Sigmoid colon (tissue), 6 donors: ENCODE measurements at regions not wholly inside any gene's neighbourhood (a gene's known extent, or its start where the extent isn't known, plus 50 kb on each side); places are given as distances from the start of the nearest gene placed in this dataset.

Experiments
- DNase-seq: peaks from one replicate; pipeline ENCODE4 v3.0.0-alpha.2; 2019
- H3K27ac ChIP-seq, 4 donors: fragments of 200-600 bp; sonication (generic); one replicate each; pipeline ENCODE4 v1.5.1; 2016 to 2019; ENCODE audit warnings: mild to moderate bottlenecking in 1 of 4
- H3K27me3 ChIP-seq, 3 donors: fragments of 200-600 bp; sonication (generic); one replicate each; pipeline ENCODE4 v1.5.1; 2019; ENCODE audit warnings: mild to moderate bottlenecking in 1 of 3
- H3K36me3 ChIP-seq, 4 donors: fragments of 200-600 bp; sonication (generic); one replicate each; pipeline ENCODE4 v1.5.1; 2016 to 2019
- H3K4me1 ChIP-seq, 4 donors: fragments of 200-600 bp; sonication (generic); one replicate each; pipeline ENCODE4 v1.5.1; 2017 to 2019
- H3K4me3 ChIP-seq, 4 donors: fragments of 200-600 bp; sonication (generic); one replicate each; pipeline ENCODE4 v1.5.1; 2017 to 2019; ENCODE audit warnings: mild to moderate bottlenecking in 2 of 4, moderate library complexity in 1 of 4
- H3K9me3 ChIP-seq, 4 donors: fragments of 200-600 bp in 3 of 4; sonication (generic) in 3 of 4; one replicate each; pipeline versions ENCODE4 v1.5.1 to v1.6.1; 2013 to 2019
- EP300 ChIP-seq, 4 donors: sonication (generic); formaldehyde crosslinking; IDR thresholded peaks; one replicate each; pipeline ENCODE4 v1.6.1; 2017; ENCODE audit warnings: antibody characterized with exemption in 4 of 4
- POLR2A ChIP-seq, 2 donors: fragments of 450-650 bp; IDR thresholded peaks; one replicate each; pipeline ENCODE4 v1.6.1; 2016; ENCODE audit warnings: antibody characterized with exemption in 2 of 2, mild to moderate bottlenecking in 2 of 2, moderate library complexity in 2 of 2
- POLR2AphosphoS5 ChIP-seq, 4 donors: sonication (generic); formaldehyde crosslinking; IDR thresholded peaks; one replicate each; pipeline ENCODE4 v1.6.1; 2017; ENCODE audit warnings: antibody characterized with exemption in 4 of 4
- WGBS, 2 donors: extraction: QIAGEN DNeasy Blood & Tissue Kit; methylation state at CpG; one replicate each; pipeline ENCODE4 v1.1.7; 2013; 5-methylcytosine and 5-hydroxymethylcytosine counted together
- intact Hi-C: fragments of 100-400 bp; cut with DNase I; formaldehyde crosslinking; loops from one replicate; pipeline ENCODE4 v1.15.1; 2023
- TF ChIP-seq, protein P1 (sequence below), 4 experiments: fragments of 450-650 bp in 3 of 4; fragments of 200-600 bp in 1 of 4; IDR thresholded peaks; one replicate each; pipeline ENCODE4 v1.5.1; 2016 to 2019; ENCODE audit warnings: antibody characterized with exemption in 4 of 4, mild to moderate bottlenecking in 3 of 4, moderate library complexity in 2 of 4
- donor health status: healthy with polysubstance abuse.
- donor health status: healthy.

DNA sequence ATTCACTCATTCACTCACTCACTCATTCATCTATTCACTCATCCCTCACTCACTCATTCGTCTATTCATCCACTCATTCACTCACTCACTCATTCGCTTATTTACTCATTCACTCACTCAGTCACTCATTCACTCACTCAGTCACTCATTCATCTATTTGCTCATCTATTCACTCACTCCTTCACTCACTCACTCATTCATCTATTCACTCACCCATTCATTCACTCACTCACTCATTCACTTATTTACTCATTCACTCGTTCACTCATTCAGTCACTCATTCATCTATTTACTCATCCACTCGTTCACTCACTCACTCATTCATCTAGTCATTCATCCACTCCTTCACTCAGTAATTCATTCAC lies 128.2 kb downstream of the TTLL2 start:
- Histone ChIP-seq H3K4me3 (no peak overlapping the region), H3K9me3 (no peaks in the 10 kb centered on the region), H3K27me3 (peaks cover 0 to 4% (median 0%) of the 10 kb centered on the region in 3 donors), H3K4me1 (no peaks in the 10 kb centered on the region), H3K27ac (no peak overlapping the region), H3K36me3 (no peaks in the 10 kb centered on the region)
- 92 to 94% methylated on average over 4 of the region's 4 CpGs for WGBS, 2 donors
- TF ChIP-seq, protein P1, sequence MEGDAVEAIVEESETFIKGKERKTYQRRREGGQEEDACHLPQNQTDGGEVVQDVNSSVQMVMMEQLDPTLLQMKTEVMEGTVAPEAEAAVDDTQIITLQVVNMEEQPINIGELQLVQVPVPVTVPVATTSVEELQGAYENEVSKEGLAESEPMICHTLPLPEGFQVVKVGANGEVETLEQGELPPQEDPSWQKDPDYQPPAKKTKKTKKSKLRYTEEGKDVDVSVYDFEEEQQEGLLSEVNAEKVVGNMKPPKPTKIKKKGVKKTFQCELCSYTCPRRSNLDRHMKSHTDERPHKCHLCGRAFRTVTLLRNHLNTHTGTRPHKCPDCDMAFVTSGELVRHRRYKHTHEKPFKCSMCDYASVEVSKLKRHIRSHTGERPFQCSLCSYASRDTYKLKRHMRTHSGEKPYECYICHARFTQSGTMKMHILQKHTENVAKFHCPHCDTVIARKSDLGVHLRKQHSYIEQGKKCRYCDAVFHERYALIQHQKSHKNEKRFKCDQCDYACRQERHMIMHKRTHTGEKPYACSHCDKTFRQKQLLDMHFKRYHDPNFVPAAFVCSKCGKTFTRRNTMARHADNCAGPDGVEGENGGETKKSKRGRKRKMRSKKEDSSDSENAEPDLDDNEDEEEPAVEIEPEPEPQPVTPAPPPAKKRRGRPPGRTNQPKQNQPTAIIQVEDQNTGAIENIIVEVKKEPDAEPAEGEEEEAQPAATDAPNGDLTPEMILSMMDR (IDR thresholded peaks at IDR 0.05): no peak
- TF ChIP-seq POLR2A (IDR thresholded peaks at IDR 0.05) (no peak), EP300 (IDR thresholded peaks at IDR 0.05) (no peak), POLR2AphosphoS5 (IDR thresholded peaks at IDR 0.05) (no peak)
- no peak for DNase-seq
- intact Hi-C loops: no loop called here

DNA sequence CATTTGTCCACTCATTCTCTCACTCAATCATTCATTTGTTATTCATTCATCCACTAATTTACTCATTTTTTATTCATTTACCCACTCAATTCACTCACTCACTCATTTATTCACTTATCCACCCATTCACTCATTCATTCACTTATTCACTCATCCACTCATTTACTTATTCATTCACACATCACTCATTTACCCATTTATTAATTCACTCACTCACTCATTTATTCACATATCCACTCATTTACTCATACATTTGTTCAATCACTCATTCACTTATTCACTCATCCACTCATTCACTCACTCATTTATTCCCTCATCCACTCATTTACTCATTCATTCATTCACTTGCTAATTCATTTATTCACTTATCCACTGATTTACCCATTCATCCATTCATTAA lies 129.1 kb downstream of the TTLL2 start:
- no peaks in the 10 kb centered on the region for H3K9me3 ChIP-seq
- no peak overlapping the region for H3K4me3 ChIP-seq
- H3K4me1 ChIP-seq: no peaks in the 10 kb centered on the region
- intact Hi-C loops: no loop called here
- H3K27ac ChIP-seq: no peak overlapping the region
- no peak for TF ChIP-seq POLR2AphosphoS5 (IDR thresholded peaks at IDR 0.05)
- no peak for TF ChIP-seq EP300 (IDR thresholded peaks at IDR 0.05)
- TF ChIP-seq POLR2A (IDR thresholded peaks at IDR 0.05): no peak
- TF ChIP-seq, protein P1 (IDR thresholded peaks at IDR 0.05): no peak
- H3K36me3 ChIP-seq: no peaks in the 10 kb centered on the region
- peaks cover 0 to 6% (median 0%) of the 10 kb centered on the region in 3 donors for H3K27me3 ChIP-seq
- no peak for DNase-seq

DNA sequence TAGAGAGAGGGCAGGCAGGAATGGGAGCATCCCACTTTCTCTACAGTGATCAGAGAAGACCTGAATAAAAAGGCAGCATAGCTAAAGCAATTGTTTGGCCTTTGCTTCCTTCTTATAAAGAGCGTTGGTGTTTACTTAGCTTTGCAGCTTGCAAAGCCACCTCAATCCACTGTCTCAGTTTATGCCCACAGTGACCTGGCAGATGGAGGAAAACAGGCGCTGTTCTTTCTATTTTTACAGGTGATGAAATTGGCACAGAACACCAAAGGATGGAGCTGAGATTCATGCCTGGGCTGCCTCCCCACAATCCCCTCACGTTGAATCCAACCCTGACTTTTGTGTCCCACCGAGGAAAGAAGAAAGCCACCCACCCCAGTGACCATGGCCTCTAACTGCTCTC lies 130.5 kb downstream of the TTLL2 start:
- WGBS, 2 donors: 33 to 72% methylated on average over 4 of the region's 4 CpGs
- Histone ChIP-seq H3K27me3 (peaks cover 0 to 10% (median 0%) of the 10 kb centered on the region in 3 donors), H3K4me3 (no peak overlapping the region), H3K4me1 (no peaks in the 10 kb centered on the region), H3K9me3 (no peaks in the 10 kb centered on the region), H3K27ac (no peak overlapping the region), H3K36me3 (no peaks in the 10 kb centered on the region)
- no peak for DNase-seq
- intact Hi-C loops: no loop called here
- TF ChIP-seq POLR2A (IDR thresholded peaks at IDR 0.05) (no peak), POLR2AphosphoS5 (IDR thresholded peaks at IDR 0.05) (no peak), EP300 (IDR thresholded peaks at IDR 0.05) (no peak)
- TF ChIP-seq, protein P1 (IDR thresholded peaks at IDR 0.05): no peak

DNA sequence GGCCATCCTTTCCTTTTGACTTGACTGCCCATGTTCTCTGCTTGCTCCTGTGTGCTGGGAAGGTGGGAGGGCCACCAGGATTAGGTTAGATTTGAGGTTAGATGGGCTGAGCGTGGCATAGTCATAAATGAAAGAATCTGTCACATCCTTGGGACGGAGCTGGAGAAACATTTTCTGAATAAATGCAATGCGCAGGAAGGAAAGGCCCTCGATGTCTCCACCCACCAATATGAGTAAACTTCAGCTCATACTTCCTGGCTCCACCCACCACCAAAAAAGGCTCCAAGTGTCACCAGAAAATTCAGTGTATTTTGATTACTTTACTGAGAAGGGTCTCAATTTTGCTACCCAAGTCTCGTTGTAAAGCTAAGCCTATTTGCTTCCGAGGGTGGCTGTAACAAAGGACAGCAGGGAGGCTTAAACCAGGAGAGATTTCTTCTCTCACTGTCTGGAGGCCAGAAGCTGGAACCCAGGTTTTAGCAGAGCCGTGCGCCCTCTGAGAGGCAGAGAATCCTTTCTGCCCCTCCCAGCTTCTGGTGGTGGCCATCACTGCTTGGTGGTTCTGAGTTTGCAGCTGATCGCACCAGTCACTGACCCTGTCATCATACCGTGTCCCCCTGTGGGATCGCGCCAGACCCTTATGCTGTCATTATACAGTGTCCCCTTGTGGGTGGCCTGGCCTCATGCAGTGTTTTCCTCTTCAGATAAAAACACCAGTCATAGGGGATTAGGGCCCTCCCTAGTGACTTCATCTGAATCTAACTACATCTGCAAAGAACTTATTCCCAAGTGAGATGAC lies 137.8 kb downstream of the TTLL2 start:
- H3K36me3 ChIP-seq: no peaks in the 10 kb centered on the region
- WGBS, 2 donors: 87 to 90% methylated on average over 12 of the region's 12 CpGs
- intact Hi-C loops: no loop called here
- no peak for DNase-seq
- no peaks in the 10 kb centered on the region for H3K9me3 ChIP-seq
- H3K4me1 ChIP-seq: no peaks in the 10 kb centered on the region
- TF ChIP-seq POLR2A (IDR thresholded peaks at IDR 0.05): no peak
- TF ChIP-seq, protein P1 (IDR thresholded peaks at IDR 0.05): no peak
- no peak for TF ChIP-seq EP300 (IDR thresholded peaks at IDR 0.05)
- TF ChIP-seq POLR2AphosphoS5 (IDR thresholded peaks at IDR 0.05): no peak
- peaks cover 0 to 10% (median 0%) of the 10 kb centered on the region in 3 donors for H3K27me3 ChIP-seq
- H3K4me3 ChIP-seq: no peak overlapping the region
- H3K27ac ChIP-seq: no peak overlapping the region

DNA sequence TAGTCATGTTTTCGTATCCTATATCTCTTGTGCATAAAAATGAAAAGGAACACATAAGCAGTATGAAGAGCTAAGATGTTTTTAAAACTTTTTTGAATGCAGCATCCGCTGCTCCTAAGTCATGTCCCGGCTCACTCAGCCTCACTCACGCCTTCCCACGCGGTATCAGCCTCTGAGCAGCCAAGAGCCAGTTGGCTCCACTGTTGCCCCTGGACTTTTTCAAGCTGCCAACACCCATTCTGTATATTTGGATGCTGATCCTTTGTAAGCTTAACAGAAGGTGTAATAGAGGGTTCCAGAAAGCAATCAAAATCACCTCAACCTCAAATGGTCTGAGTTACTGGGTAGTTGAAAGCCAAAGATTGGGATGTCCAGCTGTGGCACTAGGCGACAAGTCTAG lies 139.3 kb downstream of the TTLL2 start:
- intact Hi-C loops: no loop called here
- Histone ChIP-seq H3K4me1 (no peaks in the 10 kb centered on the region), H3K27ac (no peak overlapping the region), H3K27me3 (peaks cover 0 to 3% (median 0%) of the 10 kb centered on the region in 3 donors), H3K9me3 (no peaks in the 10 kb centered on the region), H3K36me3 (no peaks in the 10 kb centered on the region), H3K4me3 (no peak overlapping the region)
- no peak for DNase-seq
- TF ChIP-seq, protein P1 (IDR thresholded peaks at IDR 0.05): no peak
- no peak for TF ChIP-seq EP300 (IDR thresholded peaks at IDR 0.05)
- TF ChIP-seq POLR2A (IDR thresholded peaks at IDR 0.05): no peak
- TF ChIP-seq POLR2AphosphoS5 (IDR thresholded peaks at IDR 0.05): no peak
- 95 to 98% methylated on average over 7 of the region's 7 CpGs for WGBS, 2 donors
